HG02885 (cell line): ENCODE measurements at regions not wholly inside any gene's neighbourhood (a gene's known extent, or its start where the extent isn't known, plus 50 kb on each side); places are given as distances from the start of the nearest gene placed in this dataset.

Source experiments
- ATAC-seq: cut with Tn5 transposase; IDR thresholded peaks from one replicate; pipeline ENCODE4 v1.9.1; 2021; ENCODE audit warnings: mild to moderate bottlenecking; ENCODE audit not compliant: unreplicated experiment, poor library complexity

DNA sequence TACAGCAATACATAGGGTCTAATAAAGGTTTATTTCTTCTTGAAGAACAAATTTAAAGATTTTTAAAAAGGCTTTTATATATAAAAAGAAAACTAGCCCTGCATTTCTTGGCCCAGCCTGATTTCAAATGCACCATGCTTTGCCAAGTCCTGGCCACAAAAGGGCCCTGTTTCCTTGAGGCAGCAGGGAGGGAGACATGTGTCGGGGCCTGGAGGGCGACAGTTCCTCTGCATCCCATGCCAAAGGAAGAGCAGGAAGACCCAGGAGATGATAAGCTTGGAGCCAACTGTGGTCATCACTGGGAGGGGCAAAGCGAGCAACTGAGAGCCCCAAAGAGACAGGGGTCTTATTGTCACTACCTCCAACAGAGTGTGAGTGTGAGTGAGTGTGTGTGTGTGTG lies 571.5 kb upstream of the PSMD7 start:
- no peak for ATAC-seq

DNA sequence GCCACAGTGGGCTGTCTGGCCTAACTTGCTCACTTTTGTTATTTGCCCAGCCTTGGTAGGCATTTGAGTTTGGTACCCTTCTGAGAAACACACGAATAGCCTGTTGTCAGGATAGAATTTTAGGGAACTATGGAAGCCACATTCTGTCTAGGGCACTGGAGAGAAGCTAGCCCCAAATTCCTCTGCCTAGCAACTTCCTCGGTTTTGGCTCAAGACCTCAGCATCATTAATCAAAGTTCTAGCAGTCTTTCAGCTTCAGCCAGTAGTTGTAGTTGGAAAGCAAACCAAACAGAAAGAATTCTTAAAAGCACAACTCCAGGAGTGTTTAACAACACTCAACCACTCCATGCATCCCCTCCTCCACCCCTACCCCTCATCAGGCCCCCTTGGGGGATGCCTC lies 572.1 kb upstream of the PSMD7 start:
- ATAC-seq, result no peak

DNA sequence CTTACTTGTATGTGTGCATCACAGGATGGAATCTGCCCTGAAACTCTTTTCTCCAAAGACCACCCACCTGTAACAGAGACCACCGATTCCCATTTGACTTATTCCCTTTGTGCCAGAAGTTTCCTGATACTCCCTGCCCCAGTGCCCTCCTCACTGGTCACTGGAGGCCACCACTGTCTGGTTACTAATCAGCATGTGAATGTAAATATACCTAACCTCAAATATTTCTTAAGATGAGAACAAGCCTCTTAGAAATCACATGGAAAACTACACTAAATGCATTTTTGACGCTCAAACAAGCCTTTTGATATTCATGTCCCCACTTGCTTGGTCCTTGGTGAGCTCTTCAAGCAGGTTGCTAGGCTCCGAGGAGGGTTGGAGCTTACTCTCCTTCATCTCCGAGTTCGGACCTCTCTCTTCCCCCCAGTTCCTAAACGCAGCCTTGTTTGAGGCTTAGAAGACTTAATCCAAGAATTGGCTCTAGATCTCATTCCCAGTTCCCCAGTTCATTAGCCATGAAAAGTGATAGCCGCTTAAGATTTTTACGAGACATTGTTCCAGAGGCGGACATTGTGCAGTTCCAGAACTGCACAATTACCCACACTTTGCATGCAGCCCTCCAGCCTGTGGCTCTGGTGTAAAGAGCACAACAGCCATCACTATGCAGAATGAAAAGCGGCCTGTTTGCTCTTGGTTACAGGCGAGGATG lies 579.2 kb upstream of the PSMD7 start:
- ATAC-seq, result no peak

DNA sequence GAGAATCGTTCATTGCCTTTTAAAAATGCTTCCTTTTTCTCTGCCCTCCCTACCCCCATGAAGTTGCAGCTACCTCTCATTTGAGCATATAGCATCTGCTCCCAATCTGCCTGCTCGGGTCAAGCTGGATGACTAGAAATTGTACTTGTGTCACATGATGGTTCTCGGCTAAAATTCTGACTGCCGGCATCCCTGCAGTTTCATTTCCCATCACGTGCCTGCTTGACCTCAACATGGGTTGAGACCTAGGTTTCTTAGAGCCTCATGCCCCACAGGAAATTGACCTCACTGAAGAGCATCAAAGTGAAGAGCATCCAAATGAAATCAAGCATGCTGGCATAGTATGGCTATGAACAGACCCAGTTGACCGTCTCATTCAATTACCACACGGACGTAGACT lies 581.6 kb upstream of the PSMD7 start:
- ATAC-seq, result no peak

DNA sequence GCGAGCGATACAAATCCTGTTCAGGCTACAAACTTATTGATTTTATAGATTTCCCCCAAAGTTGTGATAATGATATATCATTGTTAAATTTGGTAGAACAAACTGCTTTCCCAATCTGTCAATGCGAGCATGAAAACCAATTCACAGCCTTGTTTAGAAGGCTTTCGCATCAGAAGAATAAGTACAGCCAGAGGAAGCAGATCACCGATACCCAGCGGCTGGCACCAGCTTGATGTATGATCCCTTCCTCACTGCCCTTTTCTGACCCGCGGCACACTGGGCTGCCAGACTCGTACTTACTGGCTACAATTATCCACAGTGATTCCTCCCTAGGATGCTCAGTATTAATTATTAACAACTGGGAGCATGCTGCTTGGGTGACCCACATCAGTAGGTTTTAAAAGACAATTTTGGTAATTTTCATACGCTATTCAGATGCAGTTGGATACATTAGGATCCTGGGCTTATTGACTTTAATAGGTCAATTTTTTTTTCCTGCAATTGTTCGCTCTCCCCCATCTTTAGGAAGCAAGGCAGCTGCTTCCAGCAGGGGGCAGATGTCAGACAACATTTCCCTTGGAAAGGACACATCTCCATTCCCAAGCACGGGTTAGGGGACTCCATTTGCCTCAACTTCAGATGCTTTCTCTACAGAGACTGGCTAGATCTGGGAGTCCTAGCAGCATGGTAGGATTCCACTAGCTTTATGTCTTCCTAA lies 582.7 kb upstream of the PSMD7 start:
- no peak for ATAC-seq

GRCh38 chr16:73713251-73713650 lies 583.4 kb upstream of the PSMD7 start:
- no peak for ATAC-seq

DNA sequence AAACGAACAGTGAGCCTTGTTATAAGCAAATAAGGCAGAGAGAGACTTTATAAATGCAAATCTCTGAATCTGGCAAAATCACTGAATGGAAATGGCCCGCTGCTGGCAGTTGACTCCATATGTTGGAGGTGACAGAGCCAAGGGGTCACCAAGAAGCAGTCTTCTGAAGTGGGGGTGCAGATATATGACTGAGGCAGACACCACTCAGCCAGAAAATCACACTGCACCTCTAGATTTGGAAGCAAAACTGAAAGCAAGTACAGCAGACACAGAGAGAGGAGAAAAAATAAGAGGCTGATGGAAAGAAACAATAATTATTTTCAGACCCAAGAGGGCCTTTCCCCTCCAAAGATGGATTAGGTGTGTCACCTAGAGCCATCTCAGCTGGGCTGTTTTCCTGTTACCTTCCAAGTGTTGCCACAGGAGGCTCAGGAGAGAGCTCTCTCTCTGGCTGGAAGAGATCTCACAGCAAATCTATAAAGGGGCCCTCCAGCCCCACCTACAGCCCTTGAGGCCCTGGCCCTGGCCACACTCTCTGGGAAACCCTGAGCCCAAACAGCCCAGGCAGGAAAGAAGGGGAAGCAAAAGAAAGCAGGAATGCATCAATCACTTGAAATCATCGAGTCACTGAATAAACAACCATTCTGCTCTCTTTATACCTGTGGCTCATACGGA lies 585.1 kb upstream of the PSMD7 start:
- ATAC-seq, result no peak

- no peak for ATAC-seq
Observed at GRCh38 chr16:73710526-73710925, 586.1 kb upstream of the PSMD7 start.

- ATAC-seq, result no peak
Observed at GRCh38 chr16:73707863-73708262, 588.8 kb upstream of the PSMD7 start.

DNA sequence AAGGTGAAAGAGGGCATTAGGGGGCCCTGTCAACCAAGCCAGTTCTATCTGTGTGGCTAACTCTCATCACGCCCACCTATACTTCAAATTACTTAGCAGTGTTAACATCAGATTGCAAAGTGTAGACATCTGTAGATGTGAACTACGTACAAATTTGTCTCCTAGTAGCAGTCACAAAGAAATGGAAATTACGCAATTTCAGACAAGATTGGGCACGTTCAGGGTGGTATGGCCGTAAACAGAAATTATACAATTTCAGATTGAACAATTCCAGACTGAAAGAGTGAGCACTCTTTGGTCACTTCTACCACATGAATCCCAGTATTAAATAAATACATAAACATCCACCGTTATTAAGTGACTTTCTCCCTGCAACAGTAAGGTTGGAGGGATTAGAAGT lies 592.7 kb upstream of the PSMD7 start:
- ATAC-seq, result no peak

DNA sequence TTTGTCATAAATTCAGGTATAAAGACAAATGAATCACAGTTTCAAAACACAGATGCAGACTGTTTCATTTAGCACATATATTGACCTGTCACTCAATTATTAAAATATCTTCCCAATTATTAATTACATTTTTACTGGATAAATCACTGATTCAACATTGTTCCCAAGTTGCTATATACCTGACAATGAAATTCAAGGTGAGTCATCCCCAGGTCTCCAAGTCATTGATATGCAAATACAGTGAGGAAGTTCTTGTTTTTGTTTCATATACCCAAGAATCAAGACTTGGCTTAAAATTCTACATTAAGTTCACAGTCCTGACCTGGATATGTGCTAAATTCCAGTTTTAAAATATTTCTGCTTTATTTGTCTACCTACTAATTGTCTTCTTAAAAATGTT lies 599.3 kb upstream of the PSMD7 start:
- ATAC-seq, result no peak

DNA sequence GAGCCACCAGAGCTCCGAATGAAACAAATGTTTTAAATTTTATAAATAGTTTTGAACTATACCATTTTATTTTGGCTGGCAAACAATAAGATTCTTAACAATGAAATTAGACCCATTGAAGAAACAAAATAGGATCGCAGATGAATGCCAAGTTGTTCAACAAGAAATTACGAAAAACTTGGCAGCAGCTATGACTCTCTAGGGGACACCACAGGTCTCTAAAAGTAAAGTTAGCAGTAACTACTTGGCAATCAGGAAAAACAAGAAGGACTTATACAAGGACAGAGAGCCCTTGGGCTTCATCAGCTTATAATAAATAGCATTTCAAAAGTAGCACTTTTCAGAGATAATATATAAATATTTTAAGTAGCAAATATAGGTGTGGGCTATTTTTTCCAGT lies 603.8 kb upstream of the PSMD7 start:
- no peak for ATAC-seq

GRCh38 chr16:73683804-73684203 lies 612.8 kb upstream of the PSMD7 start:
- ATAC-seq, result no peak

DNA sequence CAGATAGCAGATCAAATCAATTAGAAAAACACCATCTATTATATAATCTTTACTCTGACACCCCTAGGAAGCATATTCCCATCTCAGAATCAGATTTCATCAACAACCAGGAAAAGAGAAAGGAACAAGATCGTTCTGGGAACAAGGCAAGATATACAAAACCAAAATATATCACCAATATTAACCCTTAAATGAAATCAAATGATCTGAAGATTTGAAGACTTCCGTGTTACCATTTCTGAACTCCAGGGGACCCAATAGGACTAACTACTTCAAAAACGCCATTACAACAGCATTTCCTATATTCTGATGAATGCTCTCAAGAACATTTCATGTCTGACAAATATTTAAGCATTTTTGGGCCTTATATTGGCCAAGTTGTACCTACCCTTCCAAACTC lies 624.2 kb upstream of the ZFHX3 start:
- ATAC-seq, result no peak

DNA sequence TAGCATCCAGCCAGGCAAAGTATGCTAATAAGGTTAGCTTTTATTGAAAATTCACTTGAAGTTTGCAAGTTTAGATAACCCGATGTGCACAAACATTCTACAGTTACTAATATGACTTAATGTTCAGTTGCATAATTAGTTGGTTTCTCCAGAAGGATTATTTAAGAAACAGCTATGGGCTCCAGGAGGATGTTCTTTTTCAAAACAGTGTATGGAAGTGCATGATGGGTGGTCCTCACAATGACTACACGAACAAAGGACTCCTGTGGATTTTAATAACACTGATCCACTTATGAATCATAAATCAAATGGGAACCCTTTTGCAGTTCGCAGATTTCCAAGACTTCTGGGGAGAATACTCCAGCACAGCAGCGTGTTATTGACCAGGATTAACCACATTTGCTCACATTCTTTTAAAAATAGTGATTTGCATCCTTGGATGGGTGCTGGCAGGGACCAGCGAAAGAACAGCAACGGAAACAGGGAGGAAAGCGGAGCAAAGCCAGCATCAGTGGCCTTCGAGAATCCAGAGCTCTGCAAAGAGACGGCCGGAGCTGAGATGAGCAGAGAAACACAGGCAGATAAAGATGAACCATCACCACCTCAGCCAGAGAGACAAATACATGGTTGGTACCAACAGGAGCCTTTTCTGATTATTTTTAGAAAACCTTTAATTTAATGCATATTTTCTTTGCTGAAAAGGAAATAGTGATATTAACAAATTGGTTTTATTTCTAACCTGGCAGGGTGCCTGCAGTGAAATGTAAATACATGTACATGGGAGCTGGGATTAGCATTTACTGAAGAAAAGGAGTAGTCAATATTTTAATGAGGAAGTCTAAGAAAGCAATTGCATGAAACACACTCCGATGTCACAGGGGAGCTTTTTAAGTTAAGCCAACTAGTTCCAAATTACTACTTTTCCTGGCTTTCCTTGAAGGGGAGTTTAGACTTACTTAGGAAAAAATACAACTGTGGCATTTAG lies 623.2 kb upstream of the ZFHX3 start:
- ATAC-seq, result no peak

DNA sequence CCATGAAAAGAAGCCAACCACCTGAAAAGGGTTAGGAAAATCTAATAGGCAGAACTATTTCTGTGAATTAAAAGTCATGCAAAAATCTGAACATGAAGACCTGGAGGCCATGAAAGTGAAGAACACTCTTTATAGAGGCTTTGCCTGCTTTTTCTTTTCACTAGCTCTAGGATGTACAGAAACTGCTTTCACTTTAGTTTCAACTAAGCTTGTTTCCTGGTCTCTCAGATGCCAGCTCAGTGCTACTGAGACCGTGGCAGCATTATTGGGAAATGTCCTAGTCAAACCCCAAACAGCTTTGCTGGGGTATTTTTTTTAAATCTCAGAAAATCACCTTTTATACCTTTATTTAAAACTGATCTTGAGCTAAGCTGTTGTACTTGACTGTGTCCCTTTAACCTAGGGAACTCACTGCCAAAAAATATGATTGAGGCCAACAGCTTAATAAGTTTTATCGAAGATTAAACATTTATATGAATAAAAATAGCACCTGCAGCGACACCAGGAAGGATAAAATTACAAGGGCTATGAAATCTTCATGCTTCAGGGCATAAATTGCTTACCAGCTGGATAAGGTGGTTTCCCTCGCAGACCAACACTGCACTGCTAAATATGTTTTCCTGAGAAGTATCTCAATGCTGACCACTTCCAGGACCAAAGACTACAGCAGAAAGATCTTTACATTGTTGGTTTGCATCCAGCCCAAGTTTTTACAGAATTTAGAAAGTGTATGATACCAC lies 621.8 kb upstream of the ZFHX3 start:
- ATAC-seq, result no peak

GRCh38 chr16:73663720-73664119 lies 615.8 kb upstream of the ZFHX3 start:
- ATAC-seq, result no peak

DNA sequence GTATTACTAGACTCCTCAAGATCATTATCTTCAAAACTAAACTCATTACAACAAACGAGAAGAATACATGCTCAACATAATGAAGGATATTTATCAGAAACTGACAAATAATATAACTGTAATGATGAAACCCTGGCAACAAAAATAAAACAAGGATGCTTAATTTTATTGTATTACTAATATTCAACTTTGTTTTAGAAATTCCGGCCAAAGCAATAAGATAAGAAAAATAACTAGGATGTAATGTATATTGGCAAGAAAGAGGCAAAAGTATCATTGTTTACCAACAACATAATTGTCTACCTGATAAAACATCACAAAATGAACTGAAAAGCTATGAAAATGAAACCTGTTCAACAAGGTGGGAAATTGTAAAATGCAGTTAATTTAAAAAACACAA lies 588.3 kb upstream of the ZFHX3 start:
- ATAC-seq, result no peak

GRCh38 chr16:73629011-73629410 lies 581.1 kb upstream of the ZFHX3 start:
- ATAC-seq, result no peak

DNA sequence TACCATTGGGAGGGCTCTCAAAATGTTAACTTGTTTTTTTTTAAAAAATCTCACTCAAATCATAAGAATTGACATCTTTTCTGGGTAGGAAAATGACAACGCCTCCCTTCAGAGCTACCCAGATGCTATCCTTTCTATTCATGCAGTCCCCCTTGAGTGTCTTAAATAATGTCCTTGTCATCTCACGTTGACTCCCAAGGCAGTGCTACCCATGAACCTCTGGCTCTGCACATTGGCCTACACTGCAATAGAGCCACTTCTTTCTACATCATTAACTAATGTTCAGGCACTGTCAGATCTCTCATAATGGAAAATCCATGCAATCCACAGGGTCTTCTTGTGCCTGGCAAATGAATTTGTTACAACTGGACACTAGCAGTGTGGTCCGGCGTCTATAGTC lies 569.8 kb upstream of the ZFHX3 start:
- ATAC-seq, result no peak
